CD8-positive, alpha-beta memory T cell (primary cell): ENCODE measurements at regions not wholly inside any gene's neighbourhood (a gene's known extent, or its start where the extent isn't known, plus 50 kb on each side); places are given as distances from the start of the nearest gene placed in this dataset.

ENCODE experiments used
- CTCF ChIA-PET: fragments of 350-600 bp; sonication (Branson Sonifier 250); formaldehyde crosslinking; loops from one replicate; lab custom pipeline; 2021; ENCODE audit warnings: antibody characterized with exemption; lab: Charles Lee
- POLR2A ChIA-PET: fragments of 350-600 bp; sonication (Branson Sonifier 250); formaldehyde crosslinking; loops from one replicate; lab custom pipeline; 2021; ENCODE audit warnings: antibody characterized with exemption; lab: Charles Lee
- DNase-seq, 5 donors: peaks; one replicate each; pipeline versions ENCODE4 v3.0.0 to v3.0.0-alpha.2; 2020 to 2022; ENCODE audit warnings: mixed read lengths in 1 of 5
- H3K27ac ChIP-seq: one replicate; pipeline ENCODE4 v1.7.0; 2013; ENCODE audit warnings: low read depth, mild to moderate bottlenecking, low read length, moderate library complexity
- H3K27me3 ChIP-seq: 2 replicates; pipeline ENCODE4 v1.7.0; 2013; ENCODE audit warnings: low read length, mild to moderate bottlenecking; ENCODE audit not compliant: insufficient read depth, poor library complexity, severe bottlenecking
- H3K36me3 ChIP-seq: 2 replicates; pipeline ENCODE4 v1.7.0; 2013; ENCODE audit warnings: mild to moderate bottlenecking, low read length, moderate library complexity; ENCODE audit not compliant: insufficient read depth
- H3K4me1 ChIP-seq: 2 replicates; pipeline ENCODE4 v1.7.0; 2013; ENCODE audit warnings: mild to moderate bottlenecking, low read length, moderate library complexity; ENCODE audit not compliant: insufficient read depth
- H3K4me3 ChIP-seq: 2 replicates; pipeline ENCODE4 v1.7.0; 2013; ENCODE audit warnings: mild to moderate bottlenecking, low read length
- H3K9me3 ChIP-seq: 2 replicates; pipeline ENCODE4 v1.7.0; 2013; ENCODE audit warnings: mild to moderate bottlenecking, low read length
- H3K27ac Mint-ChIP-seq, 8 donors: one replicate each; pipeline ENCODE4 v1.8.0; 2020 to 2021; ENCODE audit warnings: mixed read lengths in 8 of 8, mild to moderate bottlenecking in 6 of 8, inconsistent platforms in 3 of 8, moderate library complexity in 3 of 8
- H3K27me3 Mint-ChIP-seq, 2 donors: one replicate each; pipeline ENCODE4 v1.8.0; 2020 to 2021; ENCODE audit warnings: mixed read lengths in 2 of 2, mild to moderate bottlenecking in 1 of 2, moderate library complexity in 1 of 2
- H3K36me3 Mint-ChIP-seq, 3 donors: one replicate each; pipeline ENCODE4 v1.8.0; 2020 to 2021; ENCODE audit warnings: mixed read lengths in 3 of 3, inconsistent platforms in 1 of 3, mild to moderate bottlenecking in 1 of 3
- H3K4me1 Mint-ChIP-seq, 3 donors: one replicate each; pipeline ENCODE4 v1.8.0; 2020 to 2021; ENCODE audit warnings: mixed read lengths in 3 of 3, inconsistent platforms in 1 of 3, mild to moderate bottlenecking in 1 of 3
- H3K4me3 Mint-ChIP-seq, 7 donors: one replicate each; pipeline ENCODE4 v1.8.0; 2020 to 2021; ENCODE audit warnings: mixed read lengths in 7 of 7, mild to moderate bottlenecking in 6 of 7, moderate library complexity in 4 of 7, inconsistent platforms in 2 of 7
- H3K9me3 Mint-ChIP-seq, 5 donors: one replicate each; pipeline ENCODE4 v1.8.0; 2020 to 2022; ENCODE audit warnings: mixed read lengths in 5 of 5, mild to moderate bottlenecking in 3 of 5, moderate library complexity in 2 of 5, inconsistent platforms in 1 of 5

DNA sequence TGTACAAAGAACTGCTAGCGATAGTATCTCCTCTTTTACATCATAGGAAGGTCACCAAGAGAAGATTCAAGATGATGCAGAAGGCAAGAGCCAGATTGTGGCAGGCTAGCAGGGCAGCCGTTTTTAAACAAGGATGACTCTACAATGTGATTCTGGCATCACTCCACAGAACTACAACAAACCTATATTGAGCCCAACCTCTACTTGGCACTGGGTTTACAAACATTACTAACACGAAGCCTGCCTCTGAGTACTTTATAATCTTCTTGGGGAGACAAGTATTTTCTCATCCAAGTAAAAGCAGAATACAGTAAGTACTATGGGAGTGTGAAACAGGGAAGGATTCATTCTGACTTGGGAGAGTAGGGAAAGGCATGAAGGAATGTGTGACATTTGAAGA lies 448.6 kb downstream of the ZNF608 start:
- DNase-seq = no peak
- Mint-ChIP-seq H3K4me3 (no peak overlapping the region), H3K4me1 (no peaks in the 10 kb centered on the region), H3K27me3 (no peaks in the 10 kb centered on the region), H3K9me3 (peaks cover 0 to 15% (median 9%) of the 10 kb centered on the region in 5 donors), H3K27ac (no peak overlapping the region), H3K36me3 (no peaks in the 10 kb centered on the region)
- Histone ChIP-seq H3K27me3 (no peaks in the 10 kb centered on the region), H3K4me1 (no peaks in the 10 kb centered on the region), H3K27ac (no peak overlapping the region), H3K9me3 (no peaks in the 10 kb centered on the region), H3K4me3 (no peak overlapping the region), H3K36me3 (no peaks in the 10 kb centered on the region)
- ChIA-PET CTCF (no interaction called here), POLR2A (no interaction called here)

DNA sequence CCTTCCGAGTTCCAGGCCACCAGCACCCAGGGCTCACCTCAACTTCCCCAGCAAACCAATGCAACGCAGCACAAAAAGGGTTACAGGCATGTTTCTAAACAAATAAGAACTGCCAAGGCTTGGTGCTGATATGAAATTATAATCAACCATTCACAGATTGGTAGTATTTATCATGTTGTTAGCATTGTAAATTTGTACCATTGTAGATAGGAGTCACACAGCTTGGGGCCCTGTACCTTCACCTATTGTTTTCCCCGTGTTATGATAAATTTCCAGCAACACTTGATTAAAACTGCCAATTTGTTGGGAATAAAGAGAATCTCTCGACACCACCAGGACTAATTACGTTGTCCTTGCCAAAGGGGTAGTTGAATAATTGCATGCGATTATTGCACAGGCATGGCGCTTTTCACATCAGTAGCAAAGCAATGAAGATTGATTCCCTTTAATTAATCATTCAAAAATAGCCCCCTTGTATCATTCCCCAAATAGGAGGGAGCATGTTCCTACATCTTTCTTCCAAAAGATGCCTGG lies 454.1 kb downstream of the ZNF608 start:
- no peaks in the 10 kb centered on the region for H3K36me3 ChIP-seq
- POLR2A ChIA-PET = no interaction called here
- Mint-ChIP-seq H3K4me3 (no peak overlapping the region), H3K4me1 (no peaks in the 10 kb centered on the region), H3K9me3 (peaks cover 0 to 15% (median 9%) of the 10 kb centered on the region in 5 donors), H3K27ac (no peak overlapping the region), H3K36me3 (no peaks in the 10 kb centered on the region), H3K27me3 (no peaks in the 10 kb centered on the region)
- H3K27ac ChIP-seq = no peak overlapping the region
- H3K9me3 ChIP-seq = no peaks in the 10 kb centered on the region
- DNase-seq = no peak
- CTCF ChIA-PET = no interaction called here
- no peaks in the 10 kb centered on the region for H3K4me1 ChIP-seq
- no peaks in the 10 kb centered on the region for H3K27me3 ChIP-seq
- no peak overlapping the region for H3K4me3 ChIP-seq

DNA sequence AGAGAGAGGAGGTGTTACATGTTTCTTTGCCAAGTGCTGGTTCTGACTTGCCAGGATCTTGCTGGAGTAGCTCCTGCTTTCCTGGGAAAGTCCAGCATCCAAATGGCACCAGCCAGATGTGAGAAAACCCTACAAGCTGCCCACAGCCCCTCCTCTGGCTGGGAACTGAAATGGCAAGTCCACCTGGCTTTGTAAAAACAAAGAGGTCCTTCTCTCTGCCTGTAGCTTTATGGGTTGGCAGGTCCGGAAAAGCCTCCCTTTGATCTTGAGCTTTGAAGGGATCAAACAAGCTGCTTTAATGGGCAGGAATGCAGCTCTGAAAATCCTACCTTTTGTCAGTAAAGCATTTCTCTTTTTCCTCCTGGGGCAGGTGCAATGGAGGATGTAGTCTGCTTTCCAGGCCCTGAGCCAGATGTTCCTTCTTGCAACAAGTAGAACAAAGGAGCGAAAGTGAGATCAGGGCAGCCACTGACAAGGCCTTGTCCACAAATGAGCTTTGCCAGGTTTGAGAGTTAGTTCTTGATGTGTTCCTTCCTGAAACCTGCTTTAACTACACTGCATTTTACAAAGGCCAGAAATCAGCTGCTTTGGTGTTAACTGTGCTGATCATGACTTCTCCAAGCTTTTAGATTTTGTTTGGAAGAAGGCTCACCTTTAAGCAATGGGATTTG lies 456.7 kb downstream of the ZNF608 start:
- H3K9me3 Mint-ChIP-seq = peaks cover 0 to 11% (median 6%) of the 10 kb centered on the region in 5 donors
- no peaks in the 10 kb centered on the region for H3K36me3 Mint-ChIP-seq
- POLR2A ChIA-PET = no interaction called here
- H3K4me1 Mint-ChIP-seq = no peaks in the 10 kb centered on the region
- CTCF ChIA-PET = no interaction called here
- H3K4me1 ChIP-seq = no peaks in the 10 kb centered on the region
- no peaks in the 10 kb centered on the region for H3K36me3 ChIP-seq
- no peaks in the 10 kb centered on the region for H3K27me3 Mint-ChIP-seq
- no peaks in the 10 kb centered on the region for H3K9me3 ChIP-seq
- H3K4me3 ChIP-seq = no peak overlapping the region
- H3K4me3 Mint-ChIP-seq = no peak overlapping the region
- H3K27ac Mint-ChIP-seq = no peak overlapping the region
- no peak overlapping the region for H3K27ac ChIP-seq
- DNase-seq = no peak
- H3K27me3 ChIP-seq = no peaks in the 10 kb centered on the region

DNA sequence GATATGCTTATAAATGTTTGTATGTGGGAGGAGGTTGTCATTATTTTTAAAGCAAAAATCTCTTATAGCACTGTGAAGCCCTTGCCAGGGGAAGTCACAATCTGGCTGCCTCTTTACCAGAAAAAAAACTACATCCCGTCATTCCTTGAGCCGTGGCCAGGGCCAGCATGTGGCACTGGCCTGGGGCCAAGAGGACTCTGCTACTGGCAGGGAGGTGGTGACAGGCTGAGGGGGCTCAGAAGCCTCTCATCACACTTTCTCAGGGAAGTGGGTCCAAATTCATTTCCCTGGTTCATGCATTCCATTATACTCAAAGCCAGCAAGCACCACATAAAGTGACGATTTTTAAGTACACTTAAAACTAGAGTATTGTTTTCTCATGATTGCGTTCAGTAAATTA lies 457.3 kb downstream of the ZNF608 start:
- DNase-seq = no peak
- Histone ChIP-seq H3K9me3 (no peaks in the 10 kb centered on the region), H3K4me3 (no peak overlapping the region), H3K36me3 (no peaks in the 10 kb centered on the region), H3K4me1 (no peaks in the 10 kb centered on the region), H3K27me3 (no peaks in the 10 kb centered on the region), H3K27ac (no peak overlapping the region)
- ChIA-PET POLR2A (no interaction called here), CTCF (no interaction called here)
- Mint-ChIP-seq H3K4me1 (no peaks in the 10 kb centered on the region), H3K27me3 (no peaks in the 10 kb centered on the region), H3K9me3 (peaks cover 0 to 6% (median 0%) of the 10 kb centered on the region in 5 donors), H3K4me3 (no peak overlapping the region), H3K36me3 (no peaks in the 10 kb centered on the region), H3K27ac (no peak overlapping the region)

GRCh38 chr5:124287813-124288212 lies 458.6 kb downstream of the ZNF608 start:
- H3K36me3 Mint-ChIP-seq = no peaks in the 10 kb centered on the region
- no peak overlapping the region for H3K4me3 Mint-ChIP-seq
- H3K27ac Mint-ChIP-seq = no peak overlapping the region
- POLR2A ChIA-PET = no interaction called here
- no peak overlapping the region for H3K4me3 ChIP-seq
- no peaks in the 10 kb centered on the region for H3K4me1 ChIP-seq
- no peaks in the 10 kb centered on the region for H3K27me3 ChIP-seq
- H3K27me3 Mint-ChIP-seq = no peaks in the 10 kb centered on the region
- H3K4me1 Mint-ChIP-seq = no peaks in the 10 kb centered on the region
- peaks cover 0 to 6% (median 0%) of the 10 kb centered on the region in 5 donors for H3K9me3 Mint-ChIP-seq
- DNase-seq = no peak
- H3K9me3 ChIP-seq = no peaks in the 10 kb centered on the region
- H3K36me3 ChIP-seq = no peaks in the 10 kb centered on the region
- no peak overlapping the region for H3K27ac ChIP-seq
- CTCF ChIA-PET = no interaction called here

DNA sequence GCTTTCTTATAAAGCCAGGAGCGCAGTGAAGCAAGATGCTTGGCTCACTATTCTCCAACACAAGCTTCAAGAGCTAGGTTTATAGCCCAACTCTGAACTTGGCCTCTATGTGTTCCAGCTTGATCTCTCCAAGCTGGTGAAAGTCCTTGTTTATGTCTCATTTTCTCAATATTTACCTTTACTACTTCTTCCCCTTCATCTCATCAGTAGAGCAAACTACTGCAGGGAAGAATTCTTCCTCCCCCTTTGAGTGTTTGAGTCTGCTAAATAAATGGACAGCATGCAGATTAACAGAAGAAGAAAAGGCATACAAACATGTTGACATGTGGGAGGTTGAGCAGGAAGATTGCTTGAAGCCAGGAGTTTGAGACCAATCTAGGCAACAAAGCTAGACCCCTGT lies 460.7 kb downstream of the ZNF608 start:
- POLR2A ChIA-PET = no interaction called here
- H3K27me3 ChIP-seq = no peaks in the 10 kb centered on the region
- H3K27ac ChIP-seq = no peak overlapping the region
- no peaks in the 10 kb centered on the region for H3K36me3 ChIP-seq
- H3K9me3 ChIP-seq = no peaks in the 10 kb centered on the region
- Mint-ChIP-seq H3K4me1 (no peaks in the 10 kb centered on the region), H3K9me3 (peaks cover 0 to 6% (median 2%) of the 10 kb centered on the region in 5 donors), H3K27ac (no peak overlapping the region), H3K36me3 (no peaks in the 10 kb centered on the region), H3K4me3 (no peak overlapping the region), H3K27me3 (no peaks in the 10 kb centered on the region)
- no peak for DNase-seq
- CTCF ChIA-PET = no interaction called here
- H3K4me1 ChIP-seq = no peaks in the 10 kb centered on the region
- H3K4me3 ChIP-seq = no peak overlapping the region

DNA sequence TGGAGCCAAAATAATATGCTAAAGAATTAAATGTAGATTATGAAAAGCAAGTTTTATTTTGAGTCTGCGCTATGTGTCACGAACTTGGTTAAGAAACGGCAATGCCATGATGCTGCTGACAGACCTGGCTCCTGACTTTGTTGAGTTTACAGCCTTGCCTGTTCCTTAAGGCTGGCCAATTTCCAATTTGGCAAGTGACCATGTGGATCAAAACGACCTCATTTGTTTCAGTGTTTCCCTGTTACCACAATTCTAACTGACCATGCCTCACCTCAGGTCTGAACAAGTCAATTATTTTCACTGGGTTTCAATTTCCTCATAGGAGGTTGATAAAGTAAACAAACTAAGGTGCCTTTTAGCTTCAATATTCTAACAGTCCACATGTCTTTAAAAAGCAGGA lies 461.4 kb downstream of the ZNF608 start:
- Mint-ChIP-seq H3K27me3 (no peaks in the 10 kb centered on the region), H3K4me1 (no peaks in the 10 kb centered on the region), H3K4me3 (no peak overlapping the region), H3K9me3 (peaks cover 0 to 6% (median 2%) of the 10 kb centered on the region in 5 donors), H3K27ac (no peak overlapping the region), H3K36me3 (no peaks in the 10 kb centered on the region)
- POLR2A ChIA-PET = no interaction called here
- CTCF ChIA-PET = no interaction called here
- no peak overlapping the region for H3K27ac ChIP-seq
- H3K4me1 ChIP-seq = no peaks in the 10 kb centered on the region
- H3K4me3 ChIP-seq = no peak overlapping the region
- no peak for DNase-seq
- no peaks in the 10 kb centered on the region for H3K27me3 ChIP-seq
- no peaks in the 10 kb centered on the region for H3K9me3 ChIP-seq
- no peaks in the 10 kb centered on the region for H3K36me3 ChIP-seq

GRCh38 chr5:124283031-124283430 lies 463.4 kb downstream of the ZNF608 start:
- no peaks in the 10 kb centered on the region for H3K36me3 Mint-ChIP-seq
- no peak overlapping the region for H3K4me3 ChIP-seq
- no peaks in the 10 kb centered on the region for H3K4me1 Mint-ChIP-seq
- CTCF ChIA-PET = no interaction called here
- no peak overlapping the region for H3K27ac ChIP-seq
- no peaks in the 10 kb centered on the region for H3K27me3 Mint-ChIP-seq
- no peak overlapping the region for H3K27ac Mint-ChIP-seq
- no peaks in the 10 kb centered on the region for H3K27me3 ChIP-seq
- peaks cover 0 to 8% (median 3%) of the 10 kb centered on the region in 5 donors for H3K9me3 Mint-ChIP-seq
- no peaks in the 10 kb centered on the region for H3K36me3 ChIP-seq
- H3K4me3 Mint-ChIP-seq = no peak overlapping the region
- POLR2A ChIA-PET = no interaction called here
- H3K4me1 ChIP-seq = no peaks in the 10 kb centered on the region
- DNase-seq = no peak
- H3K9me3 ChIP-seq = no peaks in the 10 kb centered on the region
